ENCODE measurements at regions not wholly inside any gene's neighbourhood (a gene's known extent, or its start where the extent isn't known, plus 50 kb on each side); places are given as distances from the start of the nearest gene placed in this dataset.

- no peaks in the 10 kb centered on the region for H3F3A ChIP-seq (ENCODE audit: insufficient read depth, low read length, poor library complexity, severe bottlenecking)
- no peaks in the 10 kb centered on the region for H3K9me3 ChIP-seq (ENCODE audit: low read length)
- no peaks in the 10 kb centered on the region for H3K27me3 ChIP-seq (ENCODE audit: insufficient read depth, low read depth, low read length)
- no peak overlapping the region for H3K9ac ChIP-seq (ENCODE audit: low read length)
- no peak overlapping the region for H2AFZ ChIP-seq (ENCODE audit: low read depth, low read length)
- no peak overlapping the region for H3K27ac ChIP-seq (ENCODE audit: low read length)
- H3K4me3 ChIP-seq (ENCODE audit: low read length) = no peak overlapping the region
- H3K9me2 ChIP-seq (ENCODE audit: insufficient read depth, low read length) = no peaks in the 10 kb centered on the region
- H3K36me3 ChIP-seq (ENCODE audit: insufficient read depth, low read length) = no peaks in the 10 kb centered on the region
- H3K4me2 ChIP-seq (ENCODE audit: low read length) = no peak overlapping the region
- H3K79me2 ChIP-seq (replicated peaks; ENCODE audit: insufficient read depth, low read length) = no peaks in the 10 kb centered on the region
- TF ChIP-seq POLR2AphosphoS5 (IDR thresholded peaks at IDR 0.05) (no peak), MXI1 (conservative IDR thresholded peaks at IDR 0.05; ENCODE audit: poor library complexity, severe bottlenecking) (no peak), RAD21 (conservative IDR thresholded peaks at IDR 0.05) (no peak), SMC3 (conservative IDR thresholded peaks at IDR 0.05; ENCODE audit: poor library complexity) (no peak), EP300 (conservative IDR thresholded peaks at IDR 0.05; ENCODE audit: poor library complexity, severe bottlenecking) (no peak), EZH2 (IDR thresholded peaks at IDR 0.05; ENCODE audit: borderline replicate concordance, insufficient read depth, low read length, poor library complexity, severe bottlenecking) (no peak), TAF1 (IDR thresholded peaks at IDR 0.05; ENCODE audit: low read depth) (no peak)
- TF ChIP-seq, protein P1, sequence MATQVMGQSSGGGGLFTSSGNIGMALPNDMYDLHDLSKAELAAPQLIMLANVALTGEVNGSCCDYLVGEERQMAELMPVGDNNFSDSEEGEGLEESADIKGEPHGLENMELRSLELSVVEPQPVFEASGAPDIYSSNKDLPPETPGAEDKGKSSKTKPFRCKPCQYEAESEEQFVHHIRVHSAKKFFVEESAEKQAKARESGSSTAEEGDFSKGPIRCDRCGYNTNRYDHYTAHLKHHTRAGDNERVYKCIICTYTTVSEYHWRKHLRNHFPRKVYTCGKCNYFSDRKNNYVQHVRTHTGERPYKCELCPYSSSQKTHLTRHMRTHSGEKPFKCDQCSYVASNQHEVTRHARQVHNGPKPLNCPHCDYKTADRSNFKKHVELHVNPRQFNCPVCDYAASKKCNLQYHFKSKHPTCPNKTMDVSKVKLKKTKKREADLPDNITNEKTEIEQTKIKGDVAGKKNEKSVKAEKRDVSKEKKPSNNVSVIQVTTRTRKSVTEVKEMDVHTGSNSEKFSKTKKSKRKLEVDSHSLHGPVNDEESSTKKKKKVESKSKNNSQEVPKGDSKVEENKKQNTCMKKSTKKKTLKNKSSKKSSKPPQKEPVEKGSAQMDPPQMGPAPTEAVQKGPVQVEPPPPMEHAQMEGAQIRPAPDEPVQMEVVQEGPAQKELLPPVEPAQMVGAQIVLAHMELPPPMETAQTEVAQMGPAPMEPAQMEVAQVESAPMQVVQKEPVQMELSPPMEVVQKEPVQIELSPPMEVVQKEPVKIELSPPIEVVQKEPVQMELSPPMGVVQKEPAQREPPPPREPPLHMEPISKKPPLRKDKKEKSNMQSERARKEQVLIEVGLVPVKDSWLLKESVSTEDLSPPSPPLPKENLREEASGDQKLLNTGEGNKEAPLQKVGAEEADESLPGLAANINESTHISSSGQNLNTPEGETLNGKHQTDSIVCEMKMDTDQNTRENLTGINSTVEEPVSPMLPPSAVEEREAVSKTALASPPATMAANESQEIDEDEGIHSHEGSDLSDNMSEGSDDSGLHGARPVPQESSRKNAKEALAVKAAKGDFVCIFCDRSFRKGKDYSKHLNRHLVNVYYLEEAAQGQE (IDR thresholded peaks at IDR 0.05; ENCODE audit: borderline replicate concordance) = no peak
- TF ChIP-seq, protein P2, sequence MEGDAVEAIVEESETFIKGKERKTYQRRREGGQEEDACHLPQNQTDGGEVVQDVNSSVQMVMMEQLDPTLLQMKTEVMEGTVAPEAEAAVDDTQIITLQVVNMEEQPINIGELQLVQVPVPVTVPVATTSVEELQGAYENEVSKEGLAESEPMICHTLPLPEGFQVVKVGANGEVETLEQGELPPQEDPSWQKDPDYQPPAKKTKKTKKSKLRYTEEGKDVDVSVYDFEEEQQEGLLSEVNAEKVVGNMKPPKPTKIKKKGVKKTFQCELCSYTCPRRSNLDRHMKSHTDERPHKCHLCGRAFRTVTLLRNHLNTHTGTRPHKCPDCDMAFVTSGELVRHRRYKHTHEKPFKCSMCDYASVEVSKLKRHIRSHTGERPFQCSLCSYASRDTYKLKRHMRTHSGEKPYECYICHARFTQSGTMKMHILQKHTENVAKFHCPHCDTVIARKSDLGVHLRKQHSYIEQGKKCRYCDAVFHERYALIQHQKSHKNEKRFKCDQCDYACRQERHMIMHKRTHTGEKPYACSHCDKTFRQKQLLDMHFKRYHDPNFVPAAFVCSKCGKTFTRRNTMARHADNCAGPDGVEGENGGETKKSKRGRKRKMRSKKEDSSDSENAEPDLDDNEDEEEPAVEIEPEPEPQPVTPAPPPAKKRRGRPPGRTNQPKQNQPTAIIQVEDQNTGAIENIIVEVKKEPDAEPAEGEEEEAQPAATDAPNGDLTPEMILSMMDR (IDR thresholded peaks at IDR 0.05; ENCODE audit: poor library complexity, severe bottlenecking) = no peak
- H4K20me1 ChIP-seq (ENCODE audit: insufficient read depth) = no peaks in the 10 kb centered on the region
These were observed 221.8 kb downstream of the SNCAIP start for GRCh38 chr5:122533825-122534224.

DNA sequence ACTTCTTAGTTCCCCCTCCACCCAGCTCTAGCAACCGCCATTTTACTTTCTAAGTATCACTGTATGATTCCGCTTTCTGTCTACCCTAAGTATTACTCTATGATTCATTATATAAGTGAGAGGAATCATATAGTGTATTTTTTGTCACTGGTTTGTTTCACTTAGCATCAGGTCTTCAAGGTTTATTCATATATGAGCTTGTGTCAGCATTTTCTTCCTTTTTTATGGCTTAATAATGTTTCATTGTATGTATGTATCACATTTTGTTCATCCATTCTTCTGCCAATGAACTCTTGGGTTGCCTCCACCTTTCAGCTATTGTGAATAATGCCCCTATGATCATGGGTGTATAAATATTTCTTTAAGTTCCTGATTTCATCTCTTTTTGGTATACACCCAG is 222.8 kb downstream of the SNCAIP start:
- Histone ChIP-seq H3K79me2 (replicated peaks; ENCODE audit: insufficient read depth, low read length) (no peaks in the 10 kb centered on the region), H3K4me2 (ENCODE audit: low read length) (no peak overlapping the region), H3K27me3 (ENCODE audit: insufficient read depth, low read depth, low read length) (no peaks in the 10 kb centered on the region), H2AFZ (ENCODE audit: low read depth, low read length) (no peak overlapping the region), H3K36me3 (ENCODE audit: insufficient read depth, low read length) (no peaks in the 10 kb centered on the region), H3K4me3 (ENCODE audit: low read length) (no peak overlapping the region), H3K9ac (ENCODE audit: low read length) (no peak overlapping the region), H3K9me3 (ENCODE audit: low read length) (no peaks in the 10 kb centered on the region), H3K27ac (ENCODE audit: low read length) (no peak overlapping the region), H4K20me1 (ENCODE audit: insufficient read depth) (no peaks in the 10 kb centered on the region), H3F3A (ENCODE audit: insufficient read depth, low read length, poor library complexity, severe bottlenecking) (no peaks in the 10 kb centered on the region), H3K9me2 (ENCODE audit: insufficient read depth, low read length) (no peaks in the 10 kb centered on the region)
- no peak for TF ChIP-seq POLR2AphosphoS5 (IDR thresholded peaks at IDR 0.05)
- TF ChIP-seq, protein P1 (IDR thresholded peaks at IDR 0.05; ENCODE audit: borderline replicate concordance) = no peak
- no peak for TF ChIP-seq SMC3 (conservative IDR thresholded peaks at IDR 0.05; ENCODE audit: poor library complexity)
- no peak for TF ChIP-seq EP300 (conservative IDR thresholded peaks at IDR 0.05; ENCODE audit: poor library complexity, severe bottlenecking)
- no peak for TF ChIP-seq MXI1 (conservative IDR thresholded peaks at IDR 0.05; ENCODE audit: poor library complexity, severe bottlenecking)
- no peak for TF ChIP-seq EZH2 (IDR thresholded peaks at IDR 0.05; ENCODE audit: borderline replicate concordance, insufficient read depth, low read length, poor library complexity, severe bottlenecking)
- no peak for TF ChIP-seq TAF1 (IDR thresholded peaks at IDR 0.05; ENCODE audit: low read depth)
- no peak for TF ChIP-seq RAD21 (conservative IDR thresholded peaks at IDR 0.05)
- TF ChIP-seq, protein P2 (IDR thresholded peaks at IDR 0.05; ENCODE audit: poor library complexity, severe bottlenecking) = no peak

Data from neural cell (in vitro differentiated cells).